Neural progenitor cell (in vitro differentiated cells): ENCODE measurements at regions not wholly inside any gene's neighbourhood (a gene's known extent, or its start where the extent isn't known, plus 50 kb on each side); places are given as distances from the start of the nearest gene placed in this dataset.

Experiments
- DNase-seq: peaks from one replicate; pipeline ENCODE4 v3.0.0-alpha.2; 2016; ENCODE audit warnings: low spot score
- H2AFZ ChIP-seq: fragments of 200-600 bp; sonication (generic); replicated peaks from 2 replicates; pipeline ENCODE4 v1.6.1; 2016; ENCODE audit warnings: antibody characterized with exemption
- H3F3A ChIP-seq: fragments of 200-600 bp; sonication (generic); 2 replicates; pipeline ENCODE4 v1.6.1; 2016; ENCODE audit warnings: antibody characterized with exemption, low read depth
- H3K27ac ChIP-seq: fragments of 200-600 bp; sonication (generic); 2 replicates; pipeline ENCODE4 v1.5.1; 2016; ENCODE audit warnings: mild to moderate bottlenecking
- H3K27me3 ChIP-seq: fragments of 200-600 bp; sonication (generic); 2 replicates; pipeline ENCODE4 v1.6.1; 2016; ENCODE audit warnings: mild to moderate bottlenecking, moderate library complexity
- H3K36me3 ChIP-seq: fragments of 200-600 bp; sonication (generic); 2 replicates; pipeline ENCODE4 v1.5.1; 2016
- H3K4me1 ChIP-seq: fragments of 200-600 bp; sonication (generic); 2 replicates; pipeline ENCODE4 v1.6.1; 2016; ENCODE audit warnings: mixed run types
- H3K4me2 ChIP-seq: fragments of 200-600 bp; sonication (generic); 2 replicates; pipeline ENCODE4 v1.6.1; 2016
- H3K4me3 ChIP-seq: fragments of 200-600 bp; sonication (generic); 2 replicates; pipeline ENCODE4 v1.5.1; 2016
- H3K79me2 ChIP-seq: fragments of 200-600 bp; sonication (generic); 2 replicates; pipeline ENCODE4 v1.6.1; 2016; ENCODE audit warnings: low read depth
- H3K9ac ChIP-seq: fragments of 200-600 bp; sonication (generic); 2 replicates; pipeline ENCODE4 v1.6.1; 2016
- H3K9me3 ChIP-seq: fragments of 200-600 bp; sonication (generic); 2 replicates; pipeline ENCODE4 v1.5.1; 2016; ENCODE audit warnings: low read depth
- H4K20me1 ChIP-seq: fragments of 200-600 bp; sonication (generic); 2 replicates; pipeline ENCODE4 v1.6.1; 2016; ENCODE audit warnings: low read depth
- H3K27ac Mint-ChIP-seq: 3 replicates; pipeline ENCODE4 v1.8.0; 2021; ENCODE audit warnings: mixed read lengths
- H3K27me3 Mint-ChIP-seq: 2 replicates; pipeline ENCODE4 v1.8.0; 2022; ENCODE audit warnings: low read depth, mild to moderate bottlenecking, inconsistent platforms, moderate library complexity, mixed read lengths; ENCODE audit not compliant: insufficient read depth
- H3K36me3 Mint-ChIP-seq: 3 replicates; pipeline ENCODE4 v1.8.0; 2021; ENCODE audit warnings: mixed read lengths
- H3K4me1 Mint-ChIP-seq: 3 replicates; pipeline ENCODE4 v1.8.0; 2021; ENCODE audit warnings: mixed read lengths
- H3K4me3 Mint-ChIP-seq: 3 replicates; pipeline ENCODE4 v1.8.0; 2021; ENCODE audit warnings: mild to moderate bottlenecking, moderate library complexity, mixed read lengths
- H3K9me3 Mint-ChIP-seq: 3 replicates; pipeline ENCODE4 v1.8.0; 2020; ENCODE audit warnings: mixed read lengths
- CTCF ChIP-seq: fragments of 200-600 bp; sonication (generic); IDR thresholded peaks from 2 replicates; pipeline ENCODE4 v1.5.1; 2017; ENCODE audit warnings: antibody characterized with exemption, mild to moderate bottlenecking
- EZH2 ChIP-seq: fragments of 200-600 bp; sonication (generic); IDR thresholded peaks from 2 replicates; pipeline ENCODE4 v1.6.1; 2017; ENCODE audit warnings: antibody characterized with exemption, mild to moderate bottlenecking, moderate library complexity
- EZH2phosphoT487 ChIP-seq: fragments of 200-600 bp; sonication (generic); IDR thresholded peaks from 2 replicates; pipeline ENCODE4 v1.6.1; 2017; ENCODE audit warnings: antibody characterized with exemption

DNA sequence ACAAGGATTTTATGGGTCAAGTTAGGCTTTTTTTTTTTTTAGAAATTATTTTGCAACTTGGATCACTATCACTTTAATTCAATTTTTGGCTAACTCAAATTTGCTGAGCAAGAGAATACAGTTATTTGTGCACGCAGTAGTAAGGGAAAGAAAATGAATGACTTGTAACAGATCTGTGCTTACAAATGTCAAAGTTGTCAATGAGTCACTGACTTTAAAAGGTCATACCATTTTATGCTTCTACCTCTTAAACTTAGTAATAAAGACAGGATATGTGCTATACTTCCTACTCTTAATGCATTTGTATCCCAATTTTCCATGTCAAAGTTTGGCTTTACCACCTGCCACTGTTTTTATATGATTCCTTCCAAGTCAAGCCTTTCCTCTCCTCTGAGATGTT is 131.1 kb upstream of the FBXO33 start:
- no peaks in the 10 kb centered on the region for H3K4me1 ChIP-seq
- H4K20me1 ChIP-seq = no peaks in the 10 kb centered on the region
- H3K9me3 Mint-ChIP-seq = peaks cover 9% of the 10 kb centered on the region
- H3K27ac Mint-ChIP-seq = no peak overlapping the region
- no peak overlapping the region for H3K4me3 ChIP-seq
- no peaks in the 10 kb centered on the region for H3K79me2 ChIP-seq
- no peak overlapping the region for H3K9ac ChIP-seq
- no peak overlapping the region for H3K27ac ChIP-seq
- no peak for DNase-seq
- H3K36me3 Mint-ChIP-seq = no peaks in the 10 kb centered on the region
- H3K27me3 ChIP-seq = no peaks in the 10 kb centered on the region
- H3K9me3 ChIP-seq = no peaks in the 10 kb centered on the region
- no peak overlapping the region for H3K4me3 Mint-ChIP-seq
- no peak overlapping the region for H2AFZ ChIP-seq
- H3K4me1 Mint-ChIP-seq = no peaks in the 10 kb centered on the region
- no peaks in the 10 kb centered on the region for H3K27me3 Mint-ChIP-seq
- no peaks in the 10 kb centered on the region for H3K36me3 ChIP-seq
- H3F3A ChIP-seq = no peaks in the 10 kb centered on the region
- H3K4me2 ChIP-seq = no peak overlapping the region
- TF ChIP-seq CTCF (no peak), EZH2phosphoT487 (no peak), EZH2 (no peak)

GRCh38 chr14:39562175-39562574 is 129.9 kb upstream of the FBXO33 start:
- H3F3A ChIP-seq = no peaks in the 10 kb centered on the region
- H3K9ac ChIP-seq = no peak overlapping the region
- TF ChIP-seq CTCF (no peak), EZH2 (no peak)
- H3K4me3 ChIP-seq = no peak overlapping the region
- no peaks in the 10 kb centered on the region for H3K36me3 ChIP-seq
- H3K27me3 ChIP-seq = no peaks in the 10 kb centered on the region
- Mint-ChIP-seq H3K9me3 (peaks cover 9% of the 10 kb centered on the region), H3K4me1 (no peaks in the 10 kb centered on the region), H3K27ac (no peak overlapping the region), H3K27me3 (no peaks in the 10 kb centered on the region), H3K4me3 (no peak overlapping the region), H3K36me3 (no peaks in the 10 kb centered on the region)
- H3K9me3 ChIP-seq = no peaks in the 10 kb centered on the region
- H4K20me1 ChIP-seq = no peaks in the 10 kb centered on the region
- H3K27ac ChIP-seq = no peak overlapping the region
- no peak for DNase-seq
- no peaks in the 10 kb centered on the region for H3K4me1 ChIP-seq
- H3K4me2 ChIP-seq = no peak overlapping the region
- H3K79me2 ChIP-seq = no peaks in the 10 kb centered on the region
- no peak overlapping the region for H2AFZ ChIP-seq

GRCh38 chr14:39558525-39558924 is 126.3 kb upstream of the FBXO33 start:
- H3K9me3 Mint-ChIP-seq = peaks cover 9% of the 10 kb centered on the region

More at GRCh38 chr14:39558525-39558924, 126.3 kb upstream of the FBXO33 start:
- TF ChIP-seq EZH2phosphoT487 = no peak
- TF ChIP-seq CTCF = no peak
- no peak for TF ChIP-seq EZH2
- Mint-ChIP-seq H3K4me3 (no peak overlapping the region), H3K4me1 (no peaks in the 10 kb centered on the region), H3K27ac (no peak overlapping the region), H3K27me3 (no peaks in the 10 kb centered on the region), H3K36me3 (no peaks in the 10 kb centered on the region)
- Histone ChIP-seq H3F3A (no peaks in the 10 kb centered on the region), H4K20me1 (no peaks in the 10 kb centered on the region), H3K36me3 (no peaks in the 10 kb centered on the region), H3K27ac (no peak overlapping the region), H2AFZ (no peak overlapping the region), H3K27me3 (no peaks in the 10 kb centered on the region), H3K4me1 (no peaks in the 10 kb centered on the region), H3K4me2 (no peak overlapping the region), H3K9ac (no peak overlapping the region), H3K9me3 (no peaks in the 10 kb centered on the region), H3K79me2 (no peaks in the 10 kb centered on the region), H3K4me3 (no peak overlapping the region)
- no peak for DNase-seq
